K562 (cell line): ENCODE measurements at regions not wholly inside any gene's neighbourhood (a gene's known extent, or its start where the extent isn't known, plus 50 kb on each side); places are given as distances from the start of the nearest gene placed in this dataset.

Experiments
- AFF1 ChIP-seq, 2 experiments: fragments of 450-650 bp; IDR thresholded peaks; 2 replicates each; pipeline ENCODE4 v1.6.1; 2018; ENCODE audit warnings: mild to moderate bottlenecking in 2 of 2, low read depth in 1 of 2; ENCODE audit not compliant: partially characterized antibody in 2 of 2
- ATF4 ChIP-seq: fragments of 450-650 bp; formaldehyde crosslinking; IDR thresholded peaks from 2 replicates; pipeline ENCODE4 v1.4.0; 2022; ENCODE audit warnings: mild to moderate bottlenecking, moderate library complexity
- EHMT2 ChIP-seq: fragments of 450-650 bp; IDR thresholded peaks from 2 replicates; pipeline ENCODE4 v1.6.1; 2018; ENCODE audit warnings: antibody characterized with exemption
- ELK3 ChIP-seq: fragments of 450-650 bp; formaldehyde crosslinking; IDR thresholded peaks from 2 replicates; pipeline ENCODE4 v1.4.0; 2020; ENCODE audit warnings: mild to moderate bottlenecking
- FIP1L1 ChIP-seq: fragments of 200-400 bp; formaldehyde crosslinking; IDR thresholded peaks from 2 replicates; pipeline ENCODE4 v1.6.1; 2018; ENCODE audit warnings: mild to moderate bottlenecking, low read depth, low read length; ENCODE audit not compliant: poor library complexity, severe bottlenecking
- KDM4B ChIP-seq, 2 experiments: fragments of 450-650 bp in 1 of 2; sonication (generic) in 1 of 2; IDR thresholded peaks; 2 replicates each; pipeline ENCODE4 v1.6.1; 2016 to 2017; ENCODE audit warnings: borderline replicate concordance in 2 of 2, antibody characterized with exemption in 1 of 2, low read depth in 1 of 2, mild to moderate bottlenecking in 1 of 2
- KLF1 ChIP-seq: fragments of 450-650 bp; IDR thresholded peaks from 2 replicates; pipeline ENCODE4 v1.6.1; 2016; ENCODE audit warnings: missing genetic modification characterization, missing compliant biosample characterization
- KLF10 ChIP-seq: fragments of 250-450 bp; sonication (Bioruptor Pico); IDR thresholded peaks from 2 replicates; pipeline ENCODE4 v1.6.1; 2021; ENCODE audit warnings: matching md5 sums
- MIER1 ChIP-seq: fragments of 450-650 bp; IDR thresholded peaks from 2 replicates; pipeline ENCODE4 v1.6.1; 2016; ENCODE audit warnings: antibody characterized with exemption, mild to moderate bottlenecking, low read depth
- NR2F6 ChIP-seq: fragments of 450-650 bp; formaldehyde crosslinking; IDR thresholded peaks from 2 replicates; pipeline ENCODE4 v1.4.0; 2020; ENCODE audit warnings: mild to moderate bottlenecking
- PCBP1 ChIP-seq: fragments of 200-400 bp; formaldehyde crosslinking; IDR thresholded peaks from 2 replicates; pipeline ENCODE4 v1.6.1; 2018; ENCODE audit warnings: mild to moderate bottlenecking, low read depth, low read length; ENCODE audit not compliant: poor library complexity, severe bottlenecking
- PHF8 ChIP-seq: fragments of 200-600 bp; sonication (generic); IDR thresholded peaks from 2 replicates; pipeline ENCODE4 v1.6.1; 2012; ENCODE audit warnings: mixed run types, mild to moderate bottlenecking, inconsistent platforms, low read length, moderate library complexity, borderline replicate concordance
- SMAD2 ChIP-seq: fragments of 150-350 bp; IDR thresholded peaks from 2 replicates; pipeline ENCODE4 v1.6.1; 2014; ENCODE audit warnings: low read depth, mild to moderate bottlenecking, low read length
- SP1 ChIP-seq: sonication (generic); formaldehyde crosslinking; IDR thresholded peaks from 2 replicates; pipeline ENCODE4 v1.8.1; 2022; ENCODE audit warnings: mild to moderate bottlenecking, missing genetic modification reagents
- THAP12 ChIP-seq: fragments of 250-450 bp; sonication (Bioruptor Pico); IDR thresholded peaks from 2 replicates; pipeline ENCODE4 v1.9.0; 2021; ENCODE audit warnings: mild to moderate bottlenecking, inconsistent platforms
- TRIM25 ChIP-seq: fragments of 450-650 bp; IDR thresholded peaks from 2 replicates; pipeline ENCODE4 v1.7.0; 2016; ENCODE audit warnings: borderline replicate concordance
- ZNF75A ChIP-seq: fragments of 450-650 bp; formaldehyde crosslinking; IDR thresholded peaks from 2 replicates; pipeline ENCODE4 v1.4.0; 2020; ENCODE audit warnings: mild to moderate bottlenecking

- TF ChIP-seq THAP12 (CRISPR knock-in tag) (no peak), KLF10 (CRISPR knock-in tag) (no peak), TRIM25 (no peak), PHF8 (no peak; the same call in 1 of the 2 replicates), SMAD2 (no peak), KLF1 (tag) (no peak), EHMT2 (no peak), ATF4 (CRISPR knock-in tag) (no peak), KDM4B (IDR thresholded peaks at IDR 0.05; ENCODE audit: borderline replicate concordance in 2 of 2, low read depth in 1 of 2) (no peak), PCBP1 (no peak), AFF1 (IDR thresholded peaks at IDR 0.05; ENCODE audit: low read depth in 1 of 2, partially characterized antibody in 2 of 2) (peak in 1 of 2 experiments; percentile 77), SP1 (peak; percentile 59; the same call in 1 of the 2 replicates), MIER1 (no peak), ELK3 (no peak), ZNF75A (CRISPR knock-in tag) (no peak), NR2F6 (CRISPR knock-in tag) (no peak), FIP1L1 (no peak)
These were observed 297.1 kb upstream of the NFE2L3 start (continued) for GRCh38 chr7:25854608-25855497.
